ENCODE measurements at regions not wholly inside any gene's neighbourhood (a gene's known extent, or its start where the extent isn't known, plus 50 kb on each side); places are given as distances from the start of the nearest gene placed in this dataset.

- WGBS, 3 donors: 32 to 51% (median 38%) methylated on average over 1 of the region's 1 CpG
- H3K4me3 ChIP-seq: no peak overlapping the region
- H3K9me3 ChIP-seq: no peaks in the 10 kb centered on the region
- DNase-seq (no peak), ATAC-seq (no peak)
- TF ChIP-seq, protein P1, sequence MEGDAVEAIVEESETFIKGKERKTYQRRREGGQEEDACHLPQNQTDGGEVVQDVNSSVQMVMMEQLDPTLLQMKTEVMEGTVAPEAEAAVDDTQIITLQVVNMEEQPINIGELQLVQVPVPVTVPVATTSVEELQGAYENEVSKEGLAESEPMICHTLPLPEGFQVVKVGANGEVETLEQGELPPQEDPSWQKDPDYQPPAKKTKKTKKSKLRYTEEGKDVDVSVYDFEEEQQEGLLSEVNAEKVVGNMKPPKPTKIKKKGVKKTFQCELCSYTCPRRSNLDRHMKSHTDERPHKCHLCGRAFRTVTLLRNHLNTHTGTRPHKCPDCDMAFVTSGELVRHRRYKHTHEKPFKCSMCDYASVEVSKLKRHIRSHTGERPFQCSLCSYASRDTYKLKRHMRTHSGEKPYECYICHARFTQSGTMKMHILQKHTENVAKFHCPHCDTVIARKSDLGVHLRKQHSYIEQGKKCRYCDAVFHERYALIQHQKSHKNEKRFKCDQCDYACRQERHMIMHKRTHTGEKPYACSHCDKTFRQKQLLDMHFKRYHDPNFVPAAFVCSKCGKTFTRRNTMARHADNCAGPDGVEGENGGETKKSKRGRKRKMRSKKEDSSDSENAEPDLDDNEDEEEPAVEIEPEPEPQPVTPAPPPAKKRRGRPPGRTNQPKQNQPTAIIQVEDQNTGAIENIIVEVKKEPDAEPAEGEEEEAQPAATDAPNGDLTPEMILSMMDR (IDR thresholded peaks at IDR 0.05): no peak
- H3K36me3 ChIP-seq (ENCODE audit: insufficient read depth in 1 of 2, low read depth in 1 of 2): no peaks in the 10 kb centered on the region
- peaks cover 0 to 6% (median 0%) of the 10 kb centered on the region in 3 donors for H3K27me3 ChIP-seq (ENCODE audit: insufficient read depth in 3 of 3, low read length in 2 of 3)
- intact Hi-C loops (cut with DNase I): no loop called here
- H3K4me1 ChIP-seq: no peaks in the 10 kb centered on the region
- H3K27ac ChIP-seq: no peak overlapping the region
Observed at GRCh38 chr2:103960129-103960513, 893.8 kb upstream of the POU3F3 start.

DNA sequence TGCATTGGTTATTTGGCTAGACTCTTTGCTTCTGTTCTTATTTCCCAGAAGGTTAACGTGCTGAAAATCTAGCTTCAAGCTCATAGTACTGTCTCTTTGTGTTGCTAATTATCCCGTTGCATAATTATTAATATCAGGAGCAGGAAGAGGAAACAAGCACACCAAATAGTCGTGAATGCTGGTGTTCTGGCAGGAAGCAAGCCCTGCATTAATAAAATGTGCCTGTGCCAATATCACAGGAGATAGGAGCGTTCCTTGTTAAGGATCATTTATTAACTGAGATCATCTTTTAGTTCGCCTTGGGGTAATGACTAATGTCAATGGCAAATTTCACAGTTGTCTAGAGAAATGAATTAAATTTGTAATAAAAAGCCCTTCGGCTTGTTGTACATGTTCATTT is 893.0 kb upstream of the POU3F3 start:
- no peak overlapping the region for H3K27ac ChIP-seq
- ATAC-seq (no peak), DNase-seq (no peak)
- 11 to 18% (median 17%) methylated on average over 6 of the region's 6 CpGs for WGBS, 3 donors
- no peak overlapping the region for H3K4me3 ChIP-seq
- peaks cover 0 to 6% (median 0%) of the 10 kb centered on the region in 3 donors for H3K27me3 ChIP-seq (ENCODE audit: insufficient read depth in 3 of 3, low read length in 2 of 3)
- no peaks in the 10 kb centered on the region for H3K4me1 ChIP-seq
- peaks cover 5% of the 10 kb centered on the region for H3K9me3 ChIP-seq
- no peaks in the 10 kb centered on the region for H3K36me3 ChIP-seq (ENCODE audit: insufficient read depth in 1 of 2, low read depth in 1 of 2)
- intact Hi-C loops (cut with DNase I): no loop called here
- TF ChIP-seq, protein P1 (IDR thresholded peaks at IDR 0.05): no peak

DNA sequence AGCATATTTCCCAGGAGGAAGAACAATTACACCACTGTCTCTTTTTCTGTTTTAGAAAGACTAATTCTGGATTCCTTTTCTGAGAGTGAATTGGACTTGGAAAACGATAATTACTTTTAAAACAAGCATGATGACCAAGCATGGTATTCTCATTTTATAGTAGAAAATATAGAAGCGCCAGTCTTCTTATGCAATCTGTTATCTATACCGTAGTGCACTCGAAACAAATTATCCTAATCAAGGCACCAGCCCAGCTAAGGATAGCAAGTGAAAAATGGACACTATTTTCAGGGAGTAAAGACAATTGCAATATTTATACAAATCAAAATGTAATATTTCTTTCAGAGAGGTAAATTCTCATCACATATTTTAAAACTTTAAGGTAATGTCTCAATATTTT is 892.1 kb upstream of the POU3F3 start:
- no peak overlapping the region for H3K27ac ChIP-seq
- H3K27me3 ChIP-seq (ENCODE audit: insufficient read depth in 3 of 3, low read length in 2 of 3): peaks cover 0 to 6% (median 0%) of the 10 kb centered on the region in 3 donors
- 67 to 75% (median 72%) methylated on average over 4 of the region's 4 CpGs for WGBS, 3 donors
- H3K9me3 ChIP-seq: peaks cover 5% of the 10 kb centered on the region
- no peak overlapping the region for H3K4me3 ChIP-seq
- TF ChIP-seq, protein P1 (IDR thresholded peaks at IDR 0.05): no peak
- ATAC-seq (no peak), DNase-seq (no peak)
- intact Hi-C loops (cut with DNase I): no loop called here
- H3K36me3 ChIP-seq (ENCODE audit: insufficient read depth in 1 of 2, low read depth in 1 of 2): no peaks in the 10 kb centered on the region
- no peaks in the 10 kb centered on the region for H3K4me1 ChIP-seq

- H3K4me3 ChIP-seq: no peak overlapping the region
- ATAC-seq (no peak), DNase-seq (no peak)
- no peak overlapping the region for H3K27ac ChIP-seq
- H3K27me3 ChIP-seq (ENCODE audit: insufficient read depth in 3 of 3, low read length in 2 of 3): peaks cover 0 to 6% (median 0%) of the 10 kb centered on the region in 3 donors
- TF ChIP-seq, protein P1 (IDR thresholded peaks at IDR 0.05): no peak
- WGBS, 3 donors: 66 to 68% (median 66%) methylated on average over 4 of the region's 4 CpGs
- intact Hi-C loops (cut with DNase I): no loop called here
- H3K4me1 ChIP-seq: no peaks in the 10 kb centered on the region
- no peaks in the 10 kb centered on the region for H3K36me3 ChIP-seq (ENCODE audit: insufficient read depth in 1 of 2, low read depth in 1 of 2)
- H3K9me3 ChIP-seq: peaks cover 8% of the 10 kb centered on the region
Observed at GRCh38 chr2:103962670-103963069, 891.2 kb upstream of the POU3F3 start.

DNA sequence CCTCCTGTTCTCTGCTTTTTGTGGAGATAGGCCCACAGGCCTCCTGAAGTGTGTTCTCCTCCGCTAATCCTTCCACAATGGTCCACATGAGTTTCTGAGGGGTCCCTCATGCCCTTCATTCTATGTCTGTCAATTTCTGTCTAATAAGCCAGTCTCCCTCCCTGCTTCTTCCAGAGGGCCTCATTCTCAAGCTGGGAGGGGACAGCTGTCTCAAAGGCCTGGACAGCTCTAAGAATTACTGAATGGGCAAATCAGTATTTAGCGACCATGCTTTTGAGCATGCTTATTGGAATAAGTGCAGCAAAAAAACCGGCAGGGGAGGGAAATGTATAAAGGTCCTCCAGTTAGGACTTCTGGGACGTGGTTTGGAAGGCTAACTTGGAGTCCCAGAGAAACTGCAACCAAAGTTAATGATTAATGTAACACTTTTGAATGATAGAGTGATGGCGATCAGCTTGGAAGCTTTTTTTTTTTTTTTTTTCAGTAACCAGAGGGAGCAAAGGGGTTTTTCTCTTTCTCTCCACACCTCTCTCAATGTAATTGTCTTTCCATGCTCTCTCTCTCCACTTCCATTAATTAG is 890.7 kb upstream of the POU3F3 start:
- peaks cover 8% of the 10 kb centered on the region for H3K9me3 ChIP-seq
- no peak overlapping the region for H3K4me3 ChIP-seq
- no peak overlapping the region for H3K27ac ChIP-seq
- H3K4me1 ChIP-seq: no peaks in the 10 kb centered on the region
- no peaks in the 10 kb centered on the region for H3K36me3 ChIP-seq (ENCODE audit: insufficient read depth in 1 of 2, low read depth in 1 of 2)
- DNase-seq: no peak
- H3K27me3 ChIP-seq (ENCODE audit: insufficient read depth in 3 of 3, low read length in 2 of 3): peaks cover 0 to 6% (median 0%) of the 10 kb centered on the region in 3 donors
- TF ChIP-seq, protein P1 (IDR thresholded peaks at IDR 0.05): no peak
- intact Hi-C loops (cut with DNase I): no loop called here
- ATAC-seq: no peak
- WGBS, 3 donors: 78 to 89% (median 82%) methylated on average over 5 of the region's 5 CpGs

Data from psoas muscle (tissue), 7 donors.